ENCODE measurements at regions not wholly inside any gene's neighbourhood (a gene's known extent, or its start where the extent isn't known, plus 50 kb on each side); places are given as distances from the start of the nearest gene placed in this dataset.

DNA sequence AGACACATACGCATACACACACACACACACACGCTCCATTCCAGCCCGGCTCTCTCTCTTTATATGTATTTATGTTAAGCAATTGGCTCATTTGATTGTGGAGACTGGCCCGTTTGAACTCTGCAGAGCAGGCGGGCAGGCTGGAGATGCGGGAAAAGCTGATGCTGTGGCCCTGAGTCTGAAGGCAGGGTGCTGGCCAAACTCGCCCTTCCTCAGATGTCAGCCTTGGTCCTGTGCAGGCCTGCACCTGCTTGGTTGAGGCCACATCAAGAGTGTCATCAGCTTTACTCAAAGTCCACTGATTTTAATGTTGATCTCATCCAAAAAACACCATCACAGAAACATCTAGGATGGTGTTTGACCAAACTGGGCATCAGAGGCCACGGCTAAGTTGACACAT, 569.3 kb downstream of the TBC1D22A start:
- H3K9ac ChIP-seq (ENCODE audit: insufficient read depth, low read depth, low read length), result no peak overlapping the region
- CTCF ChIA-PET (ENCODE audit: low intra/inter-chr PET ratio, low total read pairs), result no interaction called here
- intact Hi-C loops (cut with micrococcal nuclease; ENCODE audit: unreplicated experiment) (no loop called here), in situ Hi-C loops (cut with HindIII; ENCODE audit: extremely low pct_ligation_motif_present, low pct_unique_long_range_greater_than_20kb) (no loop called here)
- BruUV-seq (replicated peaks), result no TSS peak
- H3K4me3 ChIP-seq (replicated peaks in 1 of 3; ENCODE audit: insufficient read depth in 1 of 3, low read depth in 2 of 3, low read length in 3 of 3), result no peak overlapping the region
- no peaks in the 10 kb centered on the region for H3K36me3 ChIP-seq (replicated peaks in 1 of 2; ENCODE audit: control insufficient read depth in 1 of 2, insufficient read depth in 2 of 2, low read length in 2 of 2)
- H3K79me2 ChIP-seq (ENCODE audit: insufficient read depth, low read length), result no peaks in the 10 kb centered on the region
- FAIRE-seq, result no peak
- H3K4me1 ChIP-seq (ENCODE audit: insufficient read depth, low read length), result no peaks in the 10 kb centered on the region
- POLR2A ChIA-PET, result no interaction called here
- H4K20me1 ChIP-seq (ENCODE audit: insufficient read depth, low read length), result no peaks in the 10 kb centered on the region
- no peak for ATAC-seq
- H3K4me2 ChIP-seq (ENCODE audit: low read depth, low read length), result no peak overlapping the region
- no peaks in the 10 kb centered on the region for H3K9me3 ChIP-seq (ENCODE audit: low read length)
- no peak for DNase-seq (ENCODE audit: low spot score)
- no peak overlapping the region for H3K27ac ChIP-seq (ENCODE audit: extremely low read length, insufficient read depth, low read length)
- 17% methylated on average over 8 of the region's 8 CpGs for WGBS (ENCODE audit: low lambda C conversion rate)
- peaks cover 3 to 40% of the 10 kb centered on the region in 2 experiments; a peak in 4 of 5 replicates for H3K27me3 ChIP-seq (ENCODE audit: control insufficient read depth in 1 of 2, insufficient read depth in 2 of 2, low read length in 2 of 2)
- no peak overlapping the region for H2AFZ ChIP-seq (ENCODE audit: low read length)
- TF ChIP-seq PHB2 (IDR thresholded peaks at IDR 0.05; ENCODE audit: partially characterized antibody) (no peak), NFIB (CRISPR knock-in tag; IDR thresholded peaks at IDR 0.05; ENCODE audit: borderline replicate concordance) (no peak), FOSL1 (CRISPR knock-in tag; IDR thresholded peaks at IDR 0.05; ENCODE audit: borderline replicate concordance) (no peak), ZNF501 (CRISPR knock-in tag; IDR thresholded peaks at IDR 0.05) (no peak), SP1 (IDR thresholded peaks at IDR 0.05) (no peak), SP1 (CRISPR knock-in tag; IDR thresholded peaks at IDR 0.05) (no peak), RCOR2 (CRISPR knock-in tag; IDR thresholded peaks at IDR 0.05) (no peak), MXD4 (CRISPR knock-in tag; IDR thresholded peaks at IDR 0.05) (no peak)
- TF ChIP-seq, protein P1, sequence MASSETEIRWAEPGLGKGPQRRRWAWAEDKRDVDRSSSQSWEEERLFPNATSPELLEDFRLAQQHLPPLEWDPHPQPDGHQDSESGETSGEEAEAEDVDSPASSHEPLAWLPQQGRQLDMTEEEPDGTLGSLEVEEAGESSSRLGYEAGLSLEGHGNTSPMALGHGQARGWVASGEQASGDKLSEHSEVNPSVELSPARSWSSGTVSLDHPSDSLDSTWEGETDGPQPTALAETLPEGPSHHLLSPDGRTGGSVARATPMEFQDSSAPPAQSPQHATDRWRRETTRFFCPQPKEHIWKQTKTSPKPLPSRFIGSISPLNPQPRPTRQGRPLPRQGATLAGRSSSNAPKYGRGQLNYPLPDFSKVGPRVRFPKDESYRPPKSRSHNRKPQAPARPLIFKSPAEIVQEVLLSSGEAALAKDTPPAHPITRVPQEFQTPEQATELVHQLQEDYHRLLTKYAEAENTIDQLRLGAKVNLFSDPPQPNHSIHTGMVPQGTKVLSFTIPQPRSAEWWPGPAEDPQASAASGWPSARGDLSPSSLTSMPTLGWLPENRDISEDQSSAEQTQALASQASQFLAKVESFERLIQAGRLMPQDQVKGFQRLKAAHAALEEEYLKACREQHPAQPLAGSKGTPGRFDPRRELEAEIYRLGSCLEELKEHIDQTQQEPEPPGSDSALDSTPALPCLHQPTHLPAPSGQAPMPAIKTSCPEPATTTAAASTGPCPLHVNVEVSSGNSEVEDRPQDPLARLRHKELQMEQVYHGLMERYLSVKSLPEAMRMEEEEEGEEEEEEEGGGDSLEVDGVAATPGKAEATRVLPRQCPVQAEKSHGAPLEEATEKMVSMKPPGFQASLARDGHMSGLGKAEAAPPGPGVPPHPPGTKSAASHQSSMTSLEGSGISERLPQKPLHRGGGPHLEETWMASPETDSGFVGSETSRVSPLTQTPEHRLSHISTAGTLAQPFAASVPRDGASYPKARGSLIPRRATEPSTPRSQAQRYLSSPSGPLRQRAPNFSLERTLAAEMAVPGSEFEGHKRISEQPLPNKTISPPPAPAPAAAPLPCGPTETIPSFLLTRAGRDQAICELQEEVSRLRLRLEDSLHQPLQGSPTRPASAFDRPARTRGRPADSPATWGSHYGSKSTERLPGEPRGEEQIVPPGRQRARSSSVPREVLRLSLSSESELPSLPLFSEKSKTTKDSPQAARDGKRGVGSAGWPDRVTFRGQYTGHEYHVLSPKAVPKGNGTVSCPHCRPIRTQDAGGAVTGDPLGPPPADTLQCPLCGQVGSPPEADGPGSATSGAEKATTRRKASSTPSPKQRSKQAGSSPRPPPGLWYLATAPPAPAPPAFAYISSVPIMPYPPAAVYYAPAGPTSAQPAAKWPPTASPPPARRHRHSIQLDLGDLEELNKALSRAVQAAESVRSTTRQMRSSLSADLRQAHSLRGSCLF (CRISPR knock-in tag; IDR thresholded peaks at IDR 0.05; ENCODE audit: borderline replicate concordance), result no peak
- TF ChIP-seq, protein P2, sequence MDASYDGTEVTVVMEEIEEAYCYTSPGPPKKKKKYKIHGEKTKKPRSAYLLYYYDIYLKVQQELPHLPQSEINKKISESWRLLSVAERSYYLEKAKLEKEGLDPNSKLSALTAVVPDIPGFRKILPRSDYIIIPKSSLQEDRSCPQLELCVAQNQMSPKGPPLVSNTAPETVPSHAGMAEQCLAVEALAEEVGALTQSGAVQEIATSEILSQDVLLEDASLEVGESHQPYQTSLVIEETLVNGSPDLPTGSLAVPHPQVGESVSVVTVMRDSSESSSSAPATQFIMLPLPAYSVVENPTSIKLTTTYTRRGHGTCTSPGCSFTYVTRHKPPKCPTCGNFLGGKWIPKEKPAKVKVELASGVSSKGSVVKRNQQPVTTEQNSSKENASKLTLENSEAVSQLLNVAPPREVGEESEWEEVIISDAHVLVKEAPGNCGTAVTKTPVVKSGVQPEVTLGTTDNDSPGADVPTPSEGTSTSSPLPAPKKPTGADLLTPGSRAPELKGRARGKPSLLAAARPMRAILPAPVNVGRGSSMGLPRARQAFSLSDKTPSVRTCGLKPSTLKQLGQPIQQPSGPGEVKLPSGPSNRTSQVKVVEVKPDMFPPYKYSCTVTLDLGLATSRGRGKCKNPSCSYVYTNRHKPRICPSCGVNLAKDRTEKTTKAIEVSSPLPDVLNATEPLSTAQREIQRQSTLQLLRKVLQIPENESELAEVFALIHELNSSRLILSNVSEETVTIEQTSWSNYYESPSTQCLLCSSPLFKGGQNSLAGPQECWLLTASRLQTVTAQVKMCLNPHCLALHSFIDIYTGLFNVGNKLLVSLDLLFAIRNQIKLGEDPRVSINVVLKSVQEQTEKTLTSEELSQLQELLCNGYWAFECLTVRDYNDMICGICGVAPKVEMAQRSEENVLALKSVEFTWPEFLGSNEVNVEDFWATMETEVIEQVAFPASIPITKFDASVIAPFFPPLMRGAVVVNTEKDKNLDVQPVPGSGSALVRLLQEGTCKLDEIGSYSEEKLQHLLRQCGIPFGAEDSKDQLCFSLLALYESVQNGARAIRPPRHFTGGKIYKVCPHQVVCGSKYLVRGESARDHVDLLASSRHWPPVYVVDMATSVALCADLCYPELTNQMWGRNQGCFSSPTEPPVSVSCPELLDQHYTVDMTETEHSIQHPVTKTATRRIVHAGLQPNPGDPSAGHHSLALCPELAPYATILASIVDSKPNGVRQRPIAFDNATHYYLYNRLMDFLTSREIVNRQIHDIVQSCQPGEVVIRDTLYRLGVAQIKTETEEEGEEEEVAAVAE (CRISPR knock-in tag; IDR thresholded peaks at IDR 0.05; ENCODE audit: borderline replicate concordance), result no peak
- TF ChIP-seq, protein P3, sequence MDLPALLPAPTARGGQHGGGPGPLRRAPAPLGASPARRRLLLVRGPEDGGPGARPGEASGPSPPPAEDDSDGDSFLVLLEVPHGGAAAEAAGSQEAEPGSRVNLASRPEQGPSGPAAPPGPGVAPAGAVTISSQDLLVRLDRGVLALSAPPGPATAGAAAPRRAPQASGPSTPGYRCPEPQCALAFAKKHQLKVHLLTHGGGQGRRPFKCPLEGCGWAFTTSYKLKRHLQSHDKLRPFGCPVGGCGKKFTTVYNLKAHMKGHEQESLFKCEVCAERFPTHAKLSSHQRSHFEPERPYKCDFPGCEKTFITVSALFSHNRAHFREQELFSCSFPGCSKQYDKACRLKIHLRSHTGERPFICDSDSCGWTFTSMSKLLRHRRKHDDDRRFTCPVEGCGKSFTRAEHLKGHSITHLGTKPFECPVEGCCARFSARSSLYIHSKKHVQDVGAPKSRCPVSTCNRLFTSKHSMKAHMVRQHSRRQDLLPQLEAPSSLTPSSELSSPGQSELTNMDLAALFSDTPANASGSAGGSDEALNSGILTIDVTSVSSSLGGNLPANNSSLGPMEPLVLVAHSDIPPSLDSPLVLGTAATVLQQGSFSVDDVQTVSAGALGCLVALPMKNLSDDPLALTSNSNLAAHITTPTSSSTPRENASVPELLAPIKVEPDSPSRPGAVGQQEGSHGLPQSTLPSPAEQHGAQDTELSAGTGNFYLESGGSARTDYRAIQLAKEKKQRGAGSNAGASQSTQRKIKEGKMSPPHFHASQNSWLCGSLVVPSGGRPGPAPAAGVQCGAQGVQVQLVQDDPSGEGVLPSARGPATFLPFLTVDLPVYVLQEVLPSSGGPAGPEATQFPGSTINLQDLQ (CRISPR knock-in tag; IDR thresholded peaks at IDR 0.05), result no peak

Measured in HepG2 (cell line).